ENCODE measurements at regions not wholly inside any gene's neighbourhood (a gene's known extent, or its start where the extent isn't known, plus 50 kb on each side); places are given as distances from the start of the nearest gene placed in this dataset.

GRCh38 chr6:23040899-23041298 lies 471.5 kb downstream of the HDGFL1 start:
- Histone ChIP-seq H3K4me1 (no peaks in the 10 kb centered on the region), H3K9me3 (no peaks in the 10 kb centered on the region), H3K4me3 (no peak overlapping the region), H3K4me2 (no peak overlapping the region), H3K27ac (no peak overlapping the region)
- POLR2A ChIA-PET = no interaction called here
- DNase-seq (ENCODE audit: low read depth in 1 of 2, low spot score in 1 of 2) (no peak), ATAC-seq (no peak), FAIRE-seq (no peak)
- TF ChIP-seq ESRRA (IDR thresholded peaks at IDR 0.05; ENCODE audit: borderline replicate concordance, low read length) (no peak), ZNF302 (CRISPR knock-in tag; IDR thresholded peaks at IDR 0.05) (no peak), HDAC2 (IDR thresholded peaks at IDR 0.05) (no peak), EHF (CRISPR knock-in tag; IDR thresholded peaks at IDR 0.05) (no peak), ZSCAN20 (CRISPR knock-in tag; IDR thresholded peaks at IDR 0.05) (no peak), JUNB (IDR thresholded peaks at IDR 0.05) (no peak), EHMT2 (IDR thresholded peaks at IDR 0.05; ENCODE audit: low read depth) (no peak), HOXB13 (CRISPR knock-in tag; IDR thresholded peaks at IDR 0.05; ENCODE audit: low read depth) (no peak), KDM5A (IDR thresholded peaks at IDR 0.05) (no peak), MAFK (IDR thresholded peaks at IDR 0.05; ENCODE audit: partially characterized antibody) (no peak)
- TF ChIP-seq, protein P1, sequence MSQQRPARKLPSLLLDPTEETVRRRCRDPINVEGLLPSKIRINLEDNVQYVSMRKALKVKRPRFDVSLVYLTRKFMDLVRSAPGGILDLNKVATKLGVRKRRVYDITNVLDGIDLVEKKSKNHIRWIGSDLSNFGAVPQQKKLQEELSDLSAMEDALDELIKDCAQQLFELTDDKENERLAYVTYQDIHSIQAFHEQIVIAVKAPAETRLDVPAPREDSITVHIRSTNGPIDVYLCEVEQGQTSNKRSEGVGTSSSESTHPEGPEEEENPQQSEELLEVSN (IDR thresholded peaks at IDR 0.05; ENCODE audit: borderline replicate concordance, low read depth) = no peak
- CTCF ChIA-PET = no interaction called here
- WGBS (ENCODE audit: missing lambda C conversion rate) = 0% methylated on average over 1 of the region's 1 CpG

- TF ChIP-seq SMC3 (IDR thresholded peaks at IDR 0.05) = no peak
- TF ChIP-seq, protein P1 (IDR thresholded peaks at IDR 0.05; ENCODE audit: borderline replicate concordance, low read depth) = no peak
- TF ChIP-seq, protein P2, sequence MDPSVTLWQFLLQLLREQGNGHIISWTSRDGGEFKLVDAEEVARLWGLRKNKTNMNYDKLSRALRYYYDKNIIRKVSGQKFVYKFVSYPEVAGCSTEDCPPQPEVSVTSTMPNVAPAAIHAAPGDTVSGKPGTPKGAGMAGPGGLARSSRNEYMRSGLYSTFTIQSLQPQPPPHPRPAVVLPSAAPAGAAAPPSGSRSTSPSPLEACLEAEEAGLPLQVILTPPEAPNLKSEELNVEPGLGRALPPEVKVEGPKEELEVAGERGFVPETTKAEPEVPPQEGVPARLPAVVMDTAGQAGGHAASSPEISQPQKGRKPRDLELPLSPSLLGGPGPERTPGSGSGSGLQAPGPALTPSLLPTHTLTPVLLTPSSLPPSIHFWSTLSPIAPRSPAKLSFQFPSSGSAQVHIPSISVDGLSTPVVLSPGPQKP (IDR thresholded peaks at IDR 0.05; ENCODE audit: low read depth, low read length) = no peak
- no peak for TF ChIP-seq RARB (CRISPR knock-in tag; IDR thresholded peaks at IDR 0.05)
- no peak for TF ChIP-seq SREBF2 (IDR thresholded peaks at IDR 0.05)
- TF ChIP-seq, protein P3, sequence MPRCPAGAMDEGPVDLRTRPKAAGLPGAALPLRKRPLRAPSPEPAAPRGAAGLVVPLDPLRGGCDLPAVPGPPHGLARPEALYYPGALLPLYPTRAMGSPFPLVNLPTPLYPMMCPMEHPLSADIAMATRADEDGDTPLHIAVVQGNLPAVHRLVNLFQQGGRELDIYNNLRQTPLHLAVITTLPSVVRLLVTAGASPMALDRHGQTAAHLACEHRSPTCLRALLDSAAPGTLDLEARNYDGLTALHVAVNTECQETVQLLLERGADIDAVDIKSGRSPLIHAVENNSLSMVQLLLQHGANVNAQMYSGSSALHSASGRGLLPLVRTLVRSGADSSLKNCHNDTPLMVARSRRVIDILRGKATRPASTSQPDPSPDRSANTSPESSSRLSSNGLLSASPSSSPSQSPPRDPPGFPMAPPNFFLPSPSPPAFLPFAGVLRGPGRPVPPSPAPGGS (IDR thresholded peaks at IDR 0.05) = no peak
- TF ChIP-seq CHD2 (IDR thresholded peaks at IDR 0.05; ENCODE audit: low read length, partially characterized antibody) = no peak
- TF ChIP-seq TP53 (CRISPR knock-in tag; IDR thresholded peaks at IDR 0.05) = no peak
- TF ChIP-seq ZNF302 (CRISPR knock-in tag; IDR thresholded peaks at IDR 0.05) = no peak
- no peak for TF ChIP-seq POLR2A (IDR thresholded peaks at IDR 0.05; ENCODE audit: low read length)
- TF ChIP-seq CTCF (IDR thresholded peaks at IDR 0.05) = no peak
- no peak for FAIRE-seq
- POLR2A ChIA-PET = no interaction called here
These were observed 475.9 kb downstream of the HDGFL1 start for GRCh38 chr6:23045280-23045679.

DNA sequence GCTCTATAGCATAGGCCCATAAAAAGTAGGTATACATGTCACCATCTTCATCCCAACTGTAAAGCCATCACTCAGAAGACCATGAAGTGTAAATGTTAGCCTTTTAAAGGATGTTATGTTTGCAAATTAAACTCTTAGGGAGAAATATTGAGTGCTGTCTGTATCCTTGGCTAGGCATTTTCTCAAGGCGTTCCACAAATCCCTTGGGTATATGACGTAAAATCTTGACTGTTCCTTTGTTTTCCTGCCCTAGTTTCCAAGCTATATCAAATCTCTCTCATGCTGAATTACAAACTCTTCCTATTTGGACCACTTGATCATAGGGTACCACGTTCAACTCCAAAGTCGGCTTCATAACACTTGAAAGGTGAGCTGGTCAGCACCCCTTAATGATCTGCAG lies 486.2 kb downstream of the HDGFL1 start:
- ChIA-PET POLR2A (no interaction called here), CTCF (no interaction called here)
- no peak overlapping the region for H3K27ac ChIP-seq
- ATAC-seq (no peak), DNase-seq (ENCODE audit: low read depth in 1 of 2, low spot score in 1 of 2) (no peak), FAIRE-seq (no peak)
- no peak overlapping the region for H3K4me2 ChIP-seq
- no peaks in the 10 kb centered on the region for H3K4me1 ChIP-seq
- 15% methylated on average over 4 of the region's 4 CpGs for WGBS (ENCODE audit: missing lambda C conversion rate)
- H3K4me3 ChIP-seq = no peak overlapping the region
- TF ChIP-seq KDM5A (IDR thresholded peaks at IDR 0.05) (no peak), EHF (CRISPR knock-in tag; IDR thresholded peaks at IDR 0.05) (no peak), JUNB (IDR thresholded peaks at IDR 0.05) (no peak), RCOR1 (IDR thresholded peaks at IDR 0.05; ENCODE audit: low read depth, low read length) (no peak), HDAC2 (IDR thresholded peaks at IDR 0.05) (no peak), CBX8 (IDR thresholded peaks at IDR 0.05) (no peak)
- TF ChIP-seq, protein P4, sequence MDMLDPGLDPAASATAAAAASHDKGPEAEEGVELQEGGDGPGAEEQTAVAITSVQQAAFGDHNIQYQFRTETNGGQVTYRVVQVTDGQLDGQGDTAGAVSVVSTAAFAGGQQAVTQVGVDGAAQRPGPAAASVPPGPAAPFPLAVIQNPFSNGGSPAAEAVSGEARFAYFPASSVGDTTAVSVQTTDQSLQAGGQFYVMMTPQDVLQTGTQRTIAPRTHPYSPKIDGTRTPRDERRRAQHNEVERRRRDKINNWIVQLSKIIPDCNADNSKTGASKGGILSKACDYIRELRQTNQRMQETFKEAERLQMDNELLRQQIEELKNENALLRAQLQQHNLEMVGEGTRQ (IDR thresholded peaks at IDR 0.05) = no peak
- H3K9me3 ChIP-seq = no peaks in the 10 kb centered on the region

More at GRCh38 chr6:23045280-23045679, 475.9 kb downstream of the HDGFL1 start:
- Histone ChIP-seq H3K4me3 (no peak overlapping the region), H3K27ac (no peak overlapping the region), H3K4me1 (no peaks in the 10 kb centered on the region), H3K4me2 (no peak overlapping the region), H3K9me3 (no peaks in the 10 kb centered on the region)
- CTCF ChIA-PET = no interaction called here
- DNase-seq (ENCODE audit: low read depth in 1 of 2, low spot score in 1 of 2) (no peak), ATAC-seq (no peak)

Data from A549 (cell line).